ENCODE measurements at regions not wholly inside any gene's neighbourhood (a gene's known extent, or its start where the extent isn't known, plus 50 kb on each side); places are given as distances from the start of the nearest gene placed in this dataset.
"Not testable (repeated sequence)": the region's sequence is repeated elsewhere in the genome, so short reads cannot be mapped to it uniquely, and the experiment has no call there.

DNA sequence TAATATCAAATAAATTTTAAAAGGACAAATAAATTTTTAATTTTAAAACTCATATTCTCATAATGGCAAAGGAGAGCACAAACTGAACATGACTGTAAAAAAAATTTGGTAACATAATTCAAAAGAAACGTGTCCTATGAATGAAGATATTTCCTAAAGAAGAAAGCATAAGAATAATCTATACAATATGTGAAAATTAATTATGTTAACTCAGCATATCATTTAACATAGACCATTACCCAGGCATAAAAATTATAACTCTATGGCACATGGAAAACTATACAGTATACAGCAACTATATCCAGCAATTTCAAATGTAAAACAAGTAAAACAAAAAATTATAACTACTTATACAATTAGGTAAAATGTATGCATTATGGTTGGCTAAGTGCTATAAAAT is 288.1 kb downstream of the SUCLG1 start:
- H3K4me1 ChIP-seq = no peaks in the 10 kb centered on the region
- no peak for TF ChIP-seq CTCF (IDR thresholded peaks at IDR 0.05; ENCODE audit: low read depth, low read length)
- no peaks in the 10 kb centered on the region for H3K36me3 ChIP-seq
- DNase-seq = no peak
- no peaks in the 10 kb centered on the region for H3K9me3 ChIP-seq
- H3K27me3 ChIP-seq = no peaks in the 10 kb centered on the region
- H3K4me3 ChIP-seq (ENCODE audit: low read depth, low read length) = no peak overlapping the region

GRCh38 chr2:84169871-84170270 is 289.2 kb downstream of the SUCLG1 start:
- DNase-seq = no peak
- H3K4me1 ChIP-seq = no peaks in the 10 kb centered on the region
- no peaks in the 10 kb centered on the region for H3K9me3 ChIP-seq
- H3K27me3 ChIP-seq = no peaks in the 10 kb centered on the region
- no peak for TF ChIP-seq CTCF (IDR thresholded peaks at IDR 0.05; ENCODE audit: low read depth, low read length)
- no peaks in the 10 kb centered on the region for H3K36me3 ChIP-seq
- no peak overlapping the region for H3K4me3 ChIP-seq (ENCODE audit: low read depth, low read length)

GRCh38 chr2:84168552-84168951 is 290.5 kb downstream of the SUCLG1 start:
- H3K9me3 ChIP-seq; H3K4me1 ChIP-seq; DNase-seq; H3K27me3 ChIP-seq; H3K36me3 ChIP-seq; H3K4me3 ChIP-seq (ENCODE audit: low read depth, low read length): not testable (repeated sequence)

- Histone ChIP-seq H3K9me3 (no peaks in the 10 kb centered on the region), H3K36me3 (no peaks in the 10 kb centered on the region), H3K27me3 (no peaks in the 10 kb centered on the region), H3K4me3 (ENCODE audit: low read depth, low read length) (no peak overlapping the region), H3K4me1 (no peaks in the 10 kb centered on the region)
- DNase-seq = no peak
- TF ChIP-seq CTCF (IDR thresholded peaks at IDR 0.05; ENCODE audit: low read depth, low read length) = no peak
Observed at GRCh38 chr2:84165256-84165655, 293.8 kb downstream of the SUCLG1 start.

GRCh38 chr2:84160453-84160852 is 298.6 kb downstream of the SUCLG1 start:
- no peak overlapping the region for H3K4me3 ChIP-seq (ENCODE audit: low read depth, low read length)
- no peak for TF ChIP-seq CTCF (IDR thresholded peaks at IDR 0.05; ENCODE audit: low read depth, low read length)
- H3K9me3 ChIP-seq = no peaks in the 10 kb centered on the region
- H3K4me1 ChIP-seq = no peaks in the 10 kb centered on the region
- no peak for DNase-seq
- H3K36me3 ChIP-seq = no peaks in the 10 kb centered on the region
- no peaks in the 10 kb centered on the region for H3K27me3 ChIP-seq

DNA sequence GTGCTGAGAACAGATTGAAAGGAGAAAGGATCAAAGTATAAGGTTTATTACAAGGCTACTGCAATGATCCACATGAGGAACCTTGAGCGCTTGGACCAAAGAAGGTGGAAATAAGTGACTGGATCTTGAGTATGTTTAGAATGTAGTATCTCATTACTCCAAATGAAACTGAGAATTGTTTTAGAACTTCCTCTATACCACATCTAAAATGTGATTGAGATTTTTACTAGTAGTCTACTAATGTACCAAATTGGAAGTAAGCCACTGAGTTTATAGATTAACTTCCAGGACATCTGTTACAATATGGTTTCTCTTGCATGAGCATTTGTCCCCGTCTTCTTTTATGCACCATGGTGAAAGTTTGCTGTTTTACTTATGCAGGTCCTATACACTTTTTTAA is 300.5 kb downstream of the SUCLG1 start:
- no peak for DNase-seq
- TF ChIP-seq CTCF (IDR thresholded peaks at IDR 0.05; ENCODE audit: low read depth, low read length) = no peak
- H3K36me3 ChIP-seq = no peaks in the 10 kb centered on the region
- no peaks in the 10 kb centered on the region for H3K27me3 ChIP-seq
- H3K4me1 ChIP-seq = no peaks in the 10 kb centered on the region
- H3K9me3 ChIP-seq = no peaks in the 10 kb centered on the region
- H3K4me3 ChIP-seq (ENCODE audit: low read depth, low read length) = no peak overlapping the region

DNA sequence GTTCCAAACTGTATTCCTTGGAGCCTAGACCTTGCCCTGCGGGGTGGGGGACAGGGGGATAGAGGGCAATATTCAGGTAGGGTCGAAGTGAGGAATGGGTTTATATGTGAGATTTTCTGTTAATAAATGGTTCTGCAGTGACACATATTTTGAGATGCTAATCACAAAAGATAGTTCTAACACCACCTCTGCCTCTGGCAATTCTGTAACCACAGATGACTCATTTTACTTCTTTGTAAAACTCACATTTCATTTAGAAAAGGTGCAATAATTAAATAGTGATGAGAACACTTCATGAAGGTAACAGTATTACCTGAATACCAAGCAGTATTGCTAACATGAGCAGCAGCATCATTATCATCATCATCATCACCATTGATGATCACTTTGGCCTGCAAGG is 306.6 kb downstream of the SUCLG1 start:
- Histone ChIP-seq H3K4me3 (ENCODE audit: low read depth, low read length) (no peak overlapping the region), H3K36me3 (no peaks in the 10 kb centered on the region), H3K27me3 (no peaks in the 10 kb centered on the region), H3K9me3 (no peaks in the 10 kb centered on the region), H3K4me1 (no peaks in the 10 kb centered on the region)
- no peak for TF ChIP-seq CTCF (IDR thresholded peaks at IDR 0.05; ENCODE audit: low read depth, low read length)
- DNase-seq = no peak
